Calu3 (cell line): ENCODE measurements at regions not wholly inside any gene's neighbourhood (a gene's known extent, or its start where the extent isn't known, plus 50 kb on each side); places are given as distances from the start of the nearest gene placed in this dataset.
"Not testable (repeated sequence)": the region's sequence is repeated elsewhere in the genome, so short reads cannot be mapped to it uniquely, and the experiment has no call there.

ENCODE experiments used
- BruUV-seq: library from RNA; stranded (reverse); fragments of 400-500 nt; replicated peaks from 2 replicates; lab custom pipeline; 2021; lab: Mats Ljungman, UMichigan
- CTCF ChIA-PET: fragments of 300-600 bp; sonication (Branson Sonifier 250); formaldehyde crosslinking; loops from one replicate; lab custom pipeline; 2022; ENCODE audit warnings: antibody characterized with exemption; lab: Charles Lee
- DNase-seq: peaks from one replicate; pipeline ENCODE4 v3.0.0; 2022
- H3K27ac Mint-ChIP-seq: one replicate; pipeline ENCODE4 v1.8.0; 2022; ENCODE audit warnings: mixed read lengths; ENCODE audit not compliant: unreplicated experiment
- H3K27me3 Mint-ChIP-seq: one replicate; pipeline ENCODE4 v1.8.0; 2022; ENCODE audit warnings: mixed read lengths; ENCODE audit not compliant: unreplicated experiment
- H3K36me3 Mint-ChIP-seq: one replicate; pipeline ENCODE4 v1.8.0; 2022; ENCODE audit warnings: mild to moderate bottlenecking, moderate library complexity, mixed read lengths; ENCODE audit not compliant: insufficient read depth, unreplicated experiment
- H3K4me1 Mint-ChIP-seq: one replicate; pipeline ENCODE4 v1.8.0; 2022; ENCODE audit warnings: mild to moderate bottlenecking, low read depth, mixed read lengths; ENCODE audit not compliant: unreplicated experiment
- H3K4me3 Mint-ChIP-seq: one replicate; pipeline ENCODE4 v1.8.0; 2022; ENCODE audit warnings: mild to moderate bottlenecking, low read depth, moderate library complexity, mixed read lengths; ENCODE audit not compliant: unreplicated experiment
- H3K9me3 Mint-ChIP-seq: one replicate; pipeline ENCODE4 v1.8.0; 2022; ENCODE audit warnings: low read depth, mixed read lengths; ENCODE audit not compliant: unreplicated experiment
- CTCF ChIP-seq: fragments of 200-600 bp; IDR thresholded peaks from one replicate; pipeline ENCODE4 v1.8.0; 2022; ENCODE audit warnings: antibody characterized with exemption; ENCODE audit not compliant: unreplicated experiment
- intact Hi-C: fragments of 100-400 bp; cut with micrococcal nuclease; formaldehyde crosslinking; loops from one replicate; pipeline ENCODE4 v1.10.0; 2022; ENCODE audit not compliant: unreplicated experiment

DNA sequence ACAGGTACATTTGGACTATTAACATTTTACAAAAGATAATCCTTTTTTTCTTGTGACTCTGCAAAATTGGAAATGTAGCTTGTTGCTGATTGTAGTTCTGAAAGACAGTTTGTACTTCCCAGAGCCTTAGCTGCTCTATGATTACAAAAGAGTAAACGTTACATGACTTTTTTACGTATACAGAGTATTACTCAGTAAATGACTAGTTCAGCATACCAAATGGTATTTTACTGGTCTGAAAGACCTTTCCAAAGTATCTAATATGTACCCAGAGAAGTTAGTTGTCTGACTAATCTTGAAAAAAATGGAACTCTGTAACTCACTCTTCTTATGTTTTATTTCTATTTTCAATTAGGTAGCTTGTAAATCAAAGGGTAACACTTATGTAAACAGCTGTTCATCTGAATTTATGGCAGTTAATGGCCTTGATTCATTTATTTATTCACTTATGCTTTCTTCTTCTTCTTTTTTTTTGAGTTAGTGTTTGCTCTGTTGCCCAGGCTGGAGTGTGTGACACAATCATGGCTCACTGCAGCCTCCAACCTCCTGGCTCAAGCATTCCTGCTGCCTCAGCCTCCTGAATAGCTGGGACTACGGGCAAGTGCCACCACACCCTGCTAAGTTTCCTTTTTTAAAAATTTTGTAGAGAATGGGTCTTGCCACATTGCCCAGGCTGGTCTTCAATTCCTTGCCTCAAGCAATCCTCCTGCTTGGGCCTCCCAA is 151.7 kb downstream of the C3orf38 start:
- peaks cover 15% of the 10 kb centered on the region for H3K4me1 Mint-ChIP-seq
- intact Hi-C loops: no loop called here
- no peak overlapping the region for H3K4me3 Mint-ChIP-seq
- peaks cover 3% of the 10 kb centered on the region for H3K9me3 Mint-ChIP-seq
- DNase-seq: no peak
- BruUV-seq: no TSS peak
- no peaks in the 10 kb centered on the region for H3K36me3 Mint-ChIP-seq
- no peaks in the 10 kb centered on the region for H3K27me3 Mint-ChIP-seq
- TF ChIP-seq CTCF: no peak
- H3K27ac Mint-ChIP-seq: no peak overlapping the region
- CTCF ChIA-PET: no interaction called here

GRCh38 chr3:88301996-88302393 is 152.2 kb downstream of the C3orf38 start:
- H3K9me3 Mint-ChIP-seq: peaks cover 3% of the 10 kb centered on the region
- no TSS peak for BruUV-seq
- H3K4me1 Mint-ChIP-seq: peaks cover 15% of the 10 kb centered on the region
- DNase-seq: no peak
- no peak for TF ChIP-seq CTCF
- intact Hi-C loops: no loop called here
- no peaks in the 10 kb centered on the region for H3K36me3 Mint-ChIP-seq
- no peaks in the 10 kb centered on the region for H3K27me3 Mint-ChIP-seq
- H3K27ac Mint-ChIP-seq: no peak overlapping the region
- CTCF ChIA-PET: no interaction called here
- no peak overlapping the region for H3K4me3 Mint-ChIP-seq

- CTCF ChIA-PET, H3K9me3 Mint-ChIP-seq, DNase-seq, H3K27ac Mint-ChIP-seq, H3K36me3 Mint-ChIP-seq, H3K4me1 Mint-ChIP-seq, intact Hi-C loops, H3K4me3 Mint-ChIP-seq, BruUV-seq, H3K27me3 Mint-ChIP-seq: not testable (repeated sequence)
These were observed 153.7 kb downstream of the C3orf38 start for GRCh38 chr3:88303331-88303904.

DNA sequence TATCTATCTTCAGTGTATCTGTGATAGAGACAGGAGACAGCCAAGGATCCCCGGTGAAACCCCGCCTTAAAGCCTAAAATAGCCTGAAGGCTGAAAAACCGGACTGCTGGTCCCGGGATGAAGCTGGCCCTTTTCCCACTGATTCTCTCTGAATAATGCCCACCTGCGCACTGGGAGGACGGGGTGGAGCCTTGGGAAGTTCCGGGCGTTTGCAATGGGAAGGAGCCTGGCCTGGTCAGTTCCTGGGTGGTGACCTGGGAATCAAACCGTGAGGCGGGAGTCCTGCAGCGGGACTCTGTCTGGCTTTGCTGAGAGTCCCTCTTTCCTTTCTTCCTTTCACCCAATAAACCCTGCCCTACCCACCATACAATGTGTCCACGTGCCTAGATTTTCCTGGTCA is 157.9 kb downstream of the C3orf38 start:
- DNase-seq: no peak
- CTCF ChIA-PET: no interaction called here
- no TSS peak for BruUV-seq
- Mint-ChIP-seq H3K27ac (no peak overlapping the region), H3K4me1 (no peaks in the 10 kb centered on the region), H3K27me3 (no peaks in the 10 kb centered on the region), H3K9me3 (peaks cover 3% of the 10 kb centered on the region), H3K4me3 (no peak overlapping the region), H3K36me3 (no peaks in the 10 kb centered on the region)
- no peak for TF ChIP-seq CTCF
- intact Hi-C loops: no loop called here

DNA sequence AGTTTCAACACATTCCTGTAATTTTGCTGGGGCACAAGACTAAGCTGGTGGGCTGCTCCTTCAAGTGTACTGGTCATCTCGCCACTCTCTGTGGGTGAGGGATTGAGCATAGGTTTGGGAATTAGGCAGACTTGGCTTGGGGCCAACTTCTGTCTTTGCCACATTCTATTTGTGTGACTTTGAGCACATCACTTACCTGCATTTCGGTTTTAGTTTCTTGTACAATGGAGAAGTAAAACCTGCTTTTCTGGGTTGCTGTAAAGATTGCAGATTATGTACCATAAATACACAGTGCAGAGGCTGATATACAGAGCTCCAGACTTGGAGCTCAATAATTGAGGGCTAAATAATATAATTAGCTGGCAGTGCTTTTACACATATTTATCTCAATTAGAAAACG is 162.1 kb downstream of the C3orf38 start:
- Mint-ChIP-seq H3K9me3 (no peaks in the 10 kb centered on the region), H3K4me1 (no peaks in the 10 kb centered on the region), H3K36me3 (no peaks in the 10 kb centered on the region), H3K27ac (no peak overlapping the region), H3K4me3 (no peak overlapping the region), H3K27me3 (no peaks in the 10 kb centered on the region)
- BruUV-seq: no TSS peak
- intact Hi-C loops: no loop called here
- DNase-seq: no peak
- CTCF ChIA-PET: no interaction called here
- TF ChIP-seq CTCF: no peak
